GM18907 (cell line): ENCODE measurements at regions not wholly inside any gene's neighbourhood (a gene's known extent, or its start where the extent isn't known, plus 50 kb on each side); places are given as distances from the start of the nearest gene placed in this dataset.

ENCODE experiments used
- ATAC-seq: cut with Tn5 transposase; IDR thresholded peaks from one replicate; pipeline ENCODE4 v1.9.1; 2021; ENCODE audit warnings: mild to moderate bottlenecking, moderate library complexity; ENCODE audit not compliant: unreplicated experiment

DNA sequence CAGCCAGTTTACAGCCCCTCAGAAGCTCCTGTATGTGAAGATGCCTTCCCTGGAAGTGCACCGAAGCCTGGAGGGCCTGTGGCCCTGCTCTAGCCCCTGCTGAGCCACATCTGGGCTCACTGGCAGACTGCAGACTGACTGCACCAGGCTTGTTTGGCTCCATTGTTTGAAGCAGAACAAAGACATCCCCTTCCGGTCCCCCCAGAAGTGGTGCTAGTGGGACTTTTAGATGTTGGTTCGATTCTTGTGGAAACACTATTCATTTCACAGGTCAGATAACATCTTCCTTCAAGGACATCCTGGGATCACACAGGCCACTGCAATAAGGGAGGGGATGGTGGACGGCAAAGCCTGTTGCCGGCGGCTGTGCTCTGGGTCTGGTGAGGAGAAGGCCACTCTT lies 57.8 kb upstream of the CBLN2 start:
- no peak for ATAC-seq

DNA sequence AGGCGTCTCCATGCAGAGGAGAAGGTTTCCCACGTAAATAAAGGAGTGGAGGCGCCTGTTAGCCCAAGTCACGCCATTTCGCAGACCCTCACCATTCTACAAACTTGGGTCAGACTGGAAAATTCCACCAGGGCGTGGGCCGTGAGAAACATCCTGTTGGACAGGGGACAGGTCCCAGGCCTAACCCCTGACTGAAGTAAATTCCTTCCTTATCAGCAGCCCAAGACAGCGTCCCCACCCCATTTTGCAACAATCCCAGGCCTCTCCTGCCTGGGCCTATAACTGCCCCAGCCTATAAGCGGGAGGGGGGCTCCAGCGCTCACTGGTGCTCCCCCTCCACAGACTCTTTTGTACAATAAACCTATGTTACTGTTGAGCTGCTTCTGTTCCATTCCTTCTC lies 57.3 kb upstream of the CBLN2 start:
- ATAC-seq, result no peak
